K562 (cell line): ENCODE measurements at regions not wholly inside any gene's neighbourhood (a gene's known extent, or its start where the extent isn't known, plus 50 kb on each side); places are given as distances from the start of the nearest gene placed in this dataset.

Source experiments
- CHD1 ChIP-seq: fragments of 200-600 bp; sonication (generic); IDR thresholded peaks from one replicate; pipeline ENCODE4 v1.6.1; 2012; ENCODE audit warnings: mild to moderate bottlenecking, moderate library complexity, low read length, inconsistent platforms
- CREB5 ChIP-seq: fragments of 250-450 bp; sonication (Bioruptor Pico); IDR thresholded peaks from 2 replicates; pipeline ENCODE4 v1.5.0; 2020; ENCODE audit warnings: mild to moderate bottlenecking
- E2F1 ChIP-seq: sonication (generic); formaldehyde crosslinking; IDR thresholded peaks from 2 replicates; pipeline ENCODE4 v1.8.1; 2023; ENCODE audit warnings: mild to moderate bottlenecking, missing genetic modification reagents, moderate library complexity
- IFI16 ChIP-seq: fragments of 250-450 bp; sonication (Bioruptor Pico); IDR thresholded peaks from 2 replicates; pipeline ENCODE4 v2.1.2; 2022; ENCODE audit warnings: mild to moderate bottlenecking, inconsistent platforms
- MITF ChIP-seq: IDR thresholded peaks from 2 replicates; pipeline ENCODE4 v1.6.1; 2014; ENCODE audit warnings: antibody characterized with exemption
- PURB ChIP-seq: sonication (generic); formaldehyde crosslinking; IDR thresholded peaks from 2 replicates; pipeline ENCODE4 v1.9.0; 2021; ENCODE audit warnings: low read depth, mild to moderate bottlenecking, missing genetic modification reagents
- ZBTB11 ChIP-seq, 3 experiments: fragments of 200-800 bp in 1 of 3; fragments of 250-450 bp in 1 of 3; fragments of 450-650 bp in 1 of 3; sonication (Bioruptor Pico) in 1 of 3; sonication (Bioruptor generic) in 1 of 3; formaldehyde crosslinking in 1 of 3; IDR thresholded peaks; 2 replicates each; pipeline versions ENCODE4 v1.6.1 to v1.8.0; 2016 to 2022; ENCODE audit warnings: mild to moderate bottlenecking in 2 of 3, missing genetic modification characterization in 2 of 3, missing compliant biosample characterization in 1 of 3, moderate library complexity in 1 of 3
- ZBTB40 ChIP-seq, 2 experiments: fragments of 450-650 bp in 1 of 2; sonication (generic) in 1 of 2; formaldehyde crosslinking in 1 of 2; IDR thresholded peaks; 2 replicates each; pipeline versions ENCODE4 v1.7.1 to v1.9.0; 2016 to 2022; ENCODE audit warnings: inconsistent platforms in 1 of 2, mild to moderate bottlenecking in 1 of 2, missing genetic modification reagents in 1 of 2
- ZNF354B ChIP-seq: fragments of 250-450 bp; sonication (Bioruptor Pico); IDR thresholded peaks from 2 replicates; pipeline ENCODE4 v1.4.0; 2020

GRCh38 chr1:8182034-8182761 is 135.7 kb upstream of the SLC45A1 start (continued):
- no peak for TF ChIP-seq ZBTB11 (CRISPR knock-in tag; IDR thresholded peaks at IDR 0.05)
- no peak for TF ChIP-seq ZNF354B
- TF ChIP-seq CREB5 (CRISPR knock-in tag) = no peak
- no peak for TF ChIP-seq PURB (CRISPR knock-in tag)
- TF ChIP-seq ZBTB40 (IDR thresholded peaks at IDR 0.05) = no peak
- no peak for TF ChIP-seq ZBTB40 (CRISPR knock-in tag; IDR thresholded peaks at IDR 0.05)
- no peak for TF ChIP-seq E2F1
- no peak for TF ChIP-seq IFI16 (CRISPR knock-in tag)
- no peak for TF ChIP-seq MITF
- no peak for TF ChIP-seq CHD1
